ENCODE measurements at regions not wholly inside any gene's neighbourhood (a gene's known extent, or its start where the extent isn't known, plus 50 kb on each side); places are given as distances from the start of the nearest gene placed in this dataset.

GRCh38 chr7:106482091-106482490 lies 178.9 kb downstream of the CCDC71L start:
- TF ChIP-seq, protein P1, sequence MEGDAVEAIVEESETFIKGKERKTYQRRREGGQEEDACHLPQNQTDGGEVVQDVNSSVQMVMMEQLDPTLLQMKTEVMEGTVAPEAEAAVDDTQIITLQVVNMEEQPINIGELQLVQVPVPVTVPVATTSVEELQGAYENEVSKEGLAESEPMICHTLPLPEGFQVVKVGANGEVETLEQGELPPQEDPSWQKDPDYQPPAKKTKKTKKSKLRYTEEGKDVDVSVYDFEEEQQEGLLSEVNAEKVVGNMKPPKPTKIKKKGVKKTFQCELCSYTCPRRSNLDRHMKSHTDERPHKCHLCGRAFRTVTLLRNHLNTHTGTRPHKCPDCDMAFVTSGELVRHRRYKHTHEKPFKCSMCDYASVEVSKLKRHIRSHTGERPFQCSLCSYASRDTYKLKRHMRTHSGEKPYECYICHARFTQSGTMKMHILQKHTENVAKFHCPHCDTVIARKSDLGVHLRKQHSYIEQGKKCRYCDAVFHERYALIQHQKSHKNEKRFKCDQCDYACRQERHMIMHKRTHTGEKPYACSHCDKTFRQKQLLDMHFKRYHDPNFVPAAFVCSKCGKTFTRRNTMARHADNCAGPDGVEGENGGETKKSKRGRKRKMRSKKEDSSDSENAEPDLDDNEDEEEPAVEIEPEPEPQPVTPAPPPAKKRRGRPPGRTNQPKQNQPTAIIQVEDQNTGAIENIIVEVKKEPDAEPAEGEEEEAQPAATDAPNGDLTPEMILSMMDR (IDR thresholded peaks at IDR 0.05): no peak
- TF ChIP-seq POLR2A (IDR thresholded peaks at IDR 0.05): no peak
